GM18505 (cell line): ENCODE measurements at regions not wholly inside any gene's neighbourhood (a gene's known extent, or its start where the extent isn't known, plus 50 kb on each side); places are given as distances from the start of the nearest gene placed in this dataset.
"Not testable (repeated sequence)": the region's sequence is repeated elsewhere in the genome, so short reads cannot be mapped to it uniquely, and the experiment has no call there.

ENCODE experiments used
- ATAC-seq: cut with Tn5 transposase; IDR thresholded peaks from one replicate; pipeline ENCODE4 v1.9.1; 2021; ENCODE audit not compliant: unreplicated experiment
- POLR2A ChIP-seq: IDR thresholded peaks from 4 replicates; pipeline ENCODE4 v1.6.1; 2011; ENCODE audit warnings: borderline replicate concordance; ENCODE audit not compliant: insufficient read depth, insufficient read length; ENCODE audit errors: extremely low read depth

- ATAC-seq = no peak
- no peak for TF ChIP-seq POLR2A
These were observed 76.2 kb upstream of the STK39 start for GRCh38 chr2:168323529-168324021.

DNA sequence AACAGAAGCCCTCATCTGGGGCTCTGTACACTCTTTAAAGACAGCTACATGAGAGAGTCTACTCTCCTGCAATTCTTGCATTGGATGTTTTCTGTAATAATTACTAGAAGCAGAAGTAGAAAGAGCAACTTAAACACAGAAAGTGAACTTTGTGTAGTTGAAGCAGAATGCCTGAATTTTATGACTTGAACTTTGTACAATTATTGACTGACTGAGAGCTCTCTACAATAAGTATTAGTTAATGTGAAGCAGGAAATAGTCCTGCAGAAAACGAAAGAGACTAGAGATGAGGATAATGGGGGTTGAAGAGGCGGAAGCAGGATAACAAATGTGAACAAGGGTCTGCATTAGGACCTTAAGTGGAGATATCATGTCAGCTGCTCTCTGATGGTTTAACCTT is 79.2 kb upstream of the STK39 start:
- TF ChIP-seq POLR2A = no peak
- ATAC-seq = no peak

DNA sequence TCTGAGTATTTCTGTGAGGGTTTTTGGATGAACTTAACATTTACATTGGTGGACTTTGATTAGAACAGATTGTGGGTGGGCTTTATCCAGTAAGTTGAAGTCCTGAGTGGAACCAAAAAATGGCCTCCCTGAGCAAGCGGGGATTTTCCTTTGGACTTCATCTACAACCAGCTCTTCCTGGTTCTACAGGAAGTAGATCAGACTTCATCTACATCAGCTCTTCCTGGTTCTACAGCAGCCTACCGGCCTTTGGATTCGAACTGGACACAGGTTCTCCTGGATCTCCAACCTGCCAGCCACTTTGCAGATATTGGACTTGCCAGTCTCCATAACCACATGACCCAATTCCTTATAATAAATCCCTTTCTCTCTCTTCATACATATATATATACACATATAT is 79.9 kb upstream of the STK39 start:
- no peak for TF ChIP-seq POLR2A
- no peak for ATAC-seq

- TF ChIP-seq POLR2A = no peak
- no peak for ATAC-seq
These were observed 81.0 kb upstream of the STK39 start for GRCh38 chr2:168328421-168328820.

GRCh38 chr2:168330624-168331423 is 83.4 kb upstream of the STK39 start:
- no peak for ATAC-seq
- TF ChIP-seq POLR2A = no peak

- not testable (repeated sequence) for ATAC-seq
These were observed 87.9 kb upstream of the STK39 start for GRCh38 chr2:168335254-168335653.

- no peak for TF ChIP-seq POLR2A
- no peak for ATAC-seq
These were observed 89.5 kb upstream of the STK39 start for GRCh38 chr2:168336786-168337388.

DNA sequence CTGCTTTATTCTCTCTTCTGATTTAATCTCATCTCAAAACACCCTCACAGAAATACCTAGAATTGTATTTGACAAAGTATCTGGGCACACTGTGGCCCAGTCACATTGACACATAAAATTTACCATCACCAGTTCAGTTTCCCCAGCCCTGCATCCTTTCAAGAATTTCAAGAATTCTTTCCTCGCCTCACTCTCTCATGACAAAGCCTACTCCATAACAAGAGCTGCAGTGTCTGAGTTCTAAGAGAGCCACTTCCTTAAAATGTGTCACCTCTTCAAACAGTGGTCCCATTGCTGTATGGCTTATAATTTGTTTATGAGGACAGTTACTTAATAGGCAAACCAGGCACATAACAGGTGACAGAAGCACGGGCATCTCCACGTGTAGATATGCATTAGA is 90.9 kb upstream of the STK39 start:
- TF ChIP-seq POLR2A = no peak
- no peak for ATAC-seq

- TF ChIP-seq POLR2A = no peak
- no peak for ATAC-seq
These were observed 91.5 kb upstream of the STK39 start for GRCh38 chr2:168338803-168339437.

DNA sequence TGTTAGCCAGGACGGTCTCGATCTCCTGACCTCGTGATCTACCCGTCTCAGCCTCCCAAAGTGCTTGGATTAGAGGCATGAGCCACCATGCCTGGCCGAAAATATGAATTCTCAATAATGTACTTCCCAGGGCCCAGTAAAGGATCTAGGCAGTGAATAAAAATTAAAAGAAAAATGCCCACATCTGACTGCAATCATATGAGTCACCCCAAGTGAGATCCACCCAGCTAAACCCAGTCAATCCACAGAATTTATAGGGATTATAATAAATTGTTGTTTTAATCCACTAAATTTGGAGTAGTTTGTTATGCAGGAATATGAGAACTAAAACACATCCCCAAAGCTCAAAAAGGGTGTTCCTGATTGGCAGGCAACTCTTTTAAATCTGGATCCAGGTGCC is 93.5 kb upstream of the STK39 start:
- no peak for ATAC-seq
- TF ChIP-seq POLR2A = no peak

- TF ChIP-seq POLR2A = no peak
- ATAC-seq = no peak
These were observed 96.2 kb upstream of the STK39 start for GRCh38 chr2:168343586-168343985.

- no peak for TF ChIP-seq POLR2A
- ATAC-seq = no peak
These were observed 97.3 kb upstream of the STK39 start for GRCh38 chr2:168344706-168345105.

DNA sequence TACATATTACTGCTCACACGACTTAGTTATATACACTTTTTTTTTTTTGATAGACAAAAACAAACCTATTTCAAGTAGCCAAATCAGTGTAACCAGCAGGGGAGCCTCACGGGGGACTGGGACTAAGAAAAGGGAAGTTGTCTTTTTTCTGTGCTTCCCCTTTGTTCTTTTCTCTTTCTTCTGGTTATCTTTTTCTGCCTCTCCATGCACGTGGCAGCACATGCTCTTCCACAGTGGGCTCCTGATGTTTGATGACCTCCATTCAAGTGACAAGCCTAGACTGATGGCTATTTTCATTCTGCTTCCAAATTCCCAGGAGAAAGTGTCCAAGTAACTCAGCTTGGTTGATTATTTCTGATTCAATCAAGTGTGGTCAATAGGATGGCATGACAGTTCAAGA is 98.2 kb upstream of the STK39 start:
- no peak for TF ChIP-seq POLR2A
- no peak for ATAC-seq

- ATAC-seq = no peak
These were observed 99.5 kb upstream of the STK39 start for GRCh38 chr2:168346725-168347477.

GRCh38 chr2:168348076-168348475 is 100.7 kb upstream of the STK39 start:
- TF ChIP-seq POLR2A = no peak
- ATAC-seq = peak; percentile 75

More at GRCh38 chr2:168346725-168347477, 99.5 kb upstream of the STK39 start:
- no peak for TF ChIP-seq POLR2A
